ENCODE measurements at regions not wholly inside any gene's neighbourhood (a gene's known extent, or its start where the extent isn't known, plus 50 kb on each side); places are given as distances from the start of the nearest gene placed in this dataset.

DNA sequence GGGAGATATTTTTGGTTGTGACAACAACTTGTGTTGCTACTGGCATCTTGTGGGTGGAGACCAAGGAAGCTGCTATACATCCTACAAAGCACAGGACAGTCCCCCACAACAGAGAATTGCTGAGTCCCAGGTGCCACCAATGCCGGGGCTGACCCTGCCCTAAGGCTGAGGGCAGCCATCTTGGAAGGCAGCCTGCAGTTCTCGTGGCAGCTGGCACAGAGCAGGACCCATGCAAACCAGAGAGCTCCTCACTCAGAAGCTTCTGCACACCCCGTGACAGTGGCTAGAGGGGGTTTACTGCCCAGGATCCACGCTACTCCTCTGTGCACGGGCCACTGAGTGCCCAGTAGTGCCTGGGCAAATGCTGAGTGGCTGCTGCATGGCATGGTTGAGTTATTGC, 143.4 kb downstream of the CTTN start:
- peaks cover 15% of the 10 kb centered on the region for H3K4me1 ChIP-seq
- H4K20me1 ChIP-seq (ENCODE audit: low read depth) = peaks cover 6% of the 10 kb centered on the region
- peaks cover 6% of the 10 kb centered on the region for H3F3A ChIP-seq (ENCODE audit: low read depth)
- H3K9ac ChIP-seq = no peak overlapping the region
- H3K4me1 Mint-ChIP-seq = peaks cover 38% of the 10 kb centered on the region
- H3K9me3 ChIP-seq (ENCODE audit: low read depth) = no peaks in the 10 kb centered on the region
- H3K4me3 Mint-ChIP-seq = no peak overlapping the region
- no peak for TF ChIP-seq EZH2phosphoT487 (IDR thresholded peaks at IDR 0.05)
- TF ChIP-seq, protein P1, sequence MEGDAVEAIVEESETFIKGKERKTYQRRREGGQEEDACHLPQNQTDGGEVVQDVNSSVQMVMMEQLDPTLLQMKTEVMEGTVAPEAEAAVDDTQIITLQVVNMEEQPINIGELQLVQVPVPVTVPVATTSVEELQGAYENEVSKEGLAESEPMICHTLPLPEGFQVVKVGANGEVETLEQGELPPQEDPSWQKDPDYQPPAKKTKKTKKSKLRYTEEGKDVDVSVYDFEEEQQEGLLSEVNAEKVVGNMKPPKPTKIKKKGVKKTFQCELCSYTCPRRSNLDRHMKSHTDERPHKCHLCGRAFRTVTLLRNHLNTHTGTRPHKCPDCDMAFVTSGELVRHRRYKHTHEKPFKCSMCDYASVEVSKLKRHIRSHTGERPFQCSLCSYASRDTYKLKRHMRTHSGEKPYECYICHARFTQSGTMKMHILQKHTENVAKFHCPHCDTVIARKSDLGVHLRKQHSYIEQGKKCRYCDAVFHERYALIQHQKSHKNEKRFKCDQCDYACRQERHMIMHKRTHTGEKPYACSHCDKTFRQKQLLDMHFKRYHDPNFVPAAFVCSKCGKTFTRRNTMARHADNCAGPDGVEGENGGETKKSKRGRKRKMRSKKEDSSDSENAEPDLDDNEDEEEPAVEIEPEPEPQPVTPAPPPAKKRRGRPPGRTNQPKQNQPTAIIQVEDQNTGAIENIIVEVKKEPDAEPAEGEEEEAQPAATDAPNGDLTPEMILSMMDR (IDR thresholded peaks at IDR 0.05) = no peak
- TF ChIP-seq EZH2 (IDR thresholded peaks at IDR 0.05) = no peak
- no peaks in the 10 kb centered on the region for H3K27me3 ChIP-seq
- no peak for DNase-seq (ENCODE audit: low spot score)
- H3K79me2 ChIP-seq (ENCODE audit: low read depth) = no peaks in the 10 kb centered on the region
- no peaks in the 10 kb centered on the region for H3K9me3 Mint-ChIP-seq
- no peak overlapping the region for H3K27ac ChIP-seq
- H3K27me3 Mint-ChIP-seq (ENCODE audit: insufficient read depth, low read depth) = peaks cover 10% of the 10 kb centered on the region
- H2AFZ ChIP-seq (replicated peaks) = no peak overlapping the region
- no peak overlapping the region for H3K4me2 ChIP-seq
- H3K4me3 ChIP-seq = no peak overlapping the region
- H3K27ac Mint-ChIP-seq = peak overlapping the region; percentile 36
- H3K36me3 Mint-ChIP-seq = no peaks in the 10 kb centered on the region
- no peaks in the 10 kb centered on the region for H3K36me3 ChIP-seq

- no peaks in the 10 kb centered on the region for H3K9me3 Mint-ChIP-seq
- Histone ChIP-seq H3K9me3 (ENCODE audit: low read depth) (no peaks in the 10 kb centered on the region), H3F3A (ENCODE audit: low read depth) (peaks cover 6% of the 10 kb centered on the region), H3K4me1 (peaks cover 15% of the 10 kb centered on the region), H3K4me3 (no peak overlapping the region), H3K36me3 (no peaks in the 10 kb centered on the region), H3K9ac (no peak overlapping the region), H3K79me2 (ENCODE audit: low read depth) (no peaks in the 10 kb centered on the region), H4K20me1 (ENCODE audit: low read depth) (peaks cover 7% of the 10 kb centered on the region), H3K4me2 (no peak overlapping the region), H2AFZ (replicated peaks) (no peak overlapping the region), H3K27ac (no peak overlapping the region), H3K27me3 (no peaks in the 10 kb centered on the region)
- peaks cover 11% of the 10 kb centered on the region for H3K27me3 Mint-ChIP-seq (ENCODE audit: insufficient read depth, low read depth)
- no peak overlapping the region for H3K27ac Mint-ChIP-seq
- H3K4me1 Mint-ChIP-seq = peaks cover 45% of the 10 kb centered on the region
- H3K36me3 Mint-ChIP-seq = no peaks in the 10 kb centered on the region
- TF ChIP-seq, protein P1 (IDR thresholded peaks at IDR 0.05) = no peak
- TF ChIP-seq EZH2phosphoT487 (IDR thresholded peaks at IDR 0.05) (no peak), EZH2 (IDR thresholded peaks at IDR 0.05) (no peak)
- DNase-seq (ENCODE audit: low spot score) = no peak
- no peak overlapping the region for H3K4me3 Mint-ChIP-seq
Measured at GRCh38 chr11:70542406-70542805, 144.1 kb downstream of the CTTN start.

GRCh38 chr11:70542811-70543210, 144.5 kb downstream of the CTTN start:
- no peaks in the 10 kb centered on the region for H3K79me2 ChIP-seq (ENCODE audit: low read depth)
- peaks cover 6% of the 10 kb centered on the region for H3F3A ChIP-seq (ENCODE audit: low read depth)
- peaks cover 11% of the 10 kb centered on the region for H4K20me1 ChIP-seq (ENCODE audit: low read depth)
- Mint-ChIP-seq H3K36me3 (no peaks in the 10 kb centered on the region), H3K4me1 (peaks cover 49% of the 10 kb centered on the region), H3K4me3 (no peak overlapping the region), H3K27me3 (ENCODE audit: insufficient read depth, low read depth) (peaks cover 11% of the 10 kb centered on the region), H3K9me3 (no peaks in the 10 kb centered on the region), H3K27ac (peak overlapping the region; percentile 82)
- H3K4me2 ChIP-seq = no peak overlapping the region
- no peaks in the 10 kb centered on the region for H3K27me3 ChIP-seq
- H3K27ac ChIP-seq = no peak overlapping the region
- H3K4me3 ChIP-seq = no peak overlapping the region
- no peaks in the 10 kb centered on the region for H3K9me3 ChIP-seq (ENCODE audit: low read depth)
- DNase-seq (ENCODE audit: low spot score) = no peak
- H2AFZ ChIP-seq (replicated peaks) = no peak overlapping the region
- peaks cover 19% of the 10 kb centered on the region for H3K4me1 ChIP-seq
- TF ChIP-seq, protein P1 (IDR thresholded peaks at IDR 0.05) = no peak
- TF ChIP-seq EZH2 (IDR thresholded peaks at IDR 0.05) (no peak), EZH2phosphoT487 (IDR thresholded peaks at IDR 0.05) (no peak)
- no peak overlapping the region for H3K9ac ChIP-seq
- no peaks in the 10 kb centered on the region for H3K36me3 ChIP-seq

All from neural progenitor cell (in vitro differentiated cells).